ENCODE measurements at regions not wholly inside any gene's neighbourhood (a gene's known extent, or its start where the extent isn't known, plus 50 kb on each side); places are given as distances from the start of the nearest gene placed in this dataset.

DNA sequence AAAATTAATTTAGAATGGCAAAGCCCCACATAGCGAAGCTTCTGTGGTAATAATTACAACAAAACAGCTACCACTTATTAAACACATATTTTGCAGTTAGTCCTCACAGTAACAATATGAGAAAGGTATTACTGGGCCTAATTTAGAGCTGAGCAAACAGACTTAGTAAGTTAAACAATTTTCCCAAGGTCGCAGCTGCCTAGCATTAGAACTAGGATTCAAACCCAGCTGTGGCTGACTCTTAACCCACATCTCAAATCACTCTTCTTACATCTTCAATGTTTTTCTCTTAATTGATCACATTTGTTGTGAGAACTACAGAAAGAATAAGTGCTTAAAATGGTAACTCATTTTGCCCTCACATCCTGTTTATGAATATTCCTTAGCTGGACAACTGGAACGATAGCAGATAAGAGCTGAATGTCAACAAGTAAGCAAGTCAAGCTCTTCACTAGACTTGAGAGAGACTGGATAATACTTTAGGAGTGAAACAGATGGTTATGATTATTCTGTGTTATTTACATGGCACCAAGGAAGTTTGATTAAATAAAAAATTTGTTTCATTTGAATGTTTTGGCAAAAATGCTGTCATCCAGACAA is 59.4 kb upstream of the TMEM17 start:
- no peak for DNase-seq (ENCODE audit: low read depth in 2 of 2)

DNA sequence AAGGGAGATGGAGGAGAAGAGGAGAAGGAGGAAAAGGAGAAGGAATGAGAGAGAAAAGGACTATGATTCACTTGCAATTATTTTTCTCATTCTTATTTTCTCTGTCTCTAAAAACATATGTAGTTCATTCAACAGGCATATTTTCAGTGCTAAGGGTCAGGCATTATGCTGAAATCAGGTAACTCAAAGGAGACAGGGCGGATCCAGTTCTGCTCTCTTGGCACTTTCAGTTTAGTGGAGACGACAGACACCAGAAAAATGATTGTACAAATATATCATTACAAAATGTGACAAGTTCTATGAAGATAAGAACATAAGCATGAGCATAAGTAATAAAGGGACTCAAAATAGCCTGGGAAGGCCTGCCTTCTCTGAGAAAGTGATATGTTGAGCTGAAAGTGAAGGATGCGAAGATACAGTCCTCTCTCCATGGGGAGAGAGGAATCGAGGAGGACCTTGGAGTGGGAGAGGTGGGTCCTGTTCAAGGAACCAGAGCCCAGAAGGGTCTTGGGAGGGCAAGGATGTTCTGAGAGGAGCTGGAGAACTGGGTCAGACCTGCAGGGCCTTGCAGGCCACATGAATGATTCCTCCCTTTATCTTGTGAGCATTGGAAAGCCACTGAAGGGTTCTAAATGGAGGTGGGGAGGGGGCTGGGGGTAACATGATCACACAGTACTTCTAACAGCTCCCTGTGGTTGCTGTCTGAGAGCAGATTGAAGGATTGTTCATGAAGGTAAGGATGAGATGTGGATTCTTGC is 58.6 kb upstream of the TMEM17 start:
- DNase-seq (ENCODE audit: low read depth in 2 of 2): no peak

DNA sequence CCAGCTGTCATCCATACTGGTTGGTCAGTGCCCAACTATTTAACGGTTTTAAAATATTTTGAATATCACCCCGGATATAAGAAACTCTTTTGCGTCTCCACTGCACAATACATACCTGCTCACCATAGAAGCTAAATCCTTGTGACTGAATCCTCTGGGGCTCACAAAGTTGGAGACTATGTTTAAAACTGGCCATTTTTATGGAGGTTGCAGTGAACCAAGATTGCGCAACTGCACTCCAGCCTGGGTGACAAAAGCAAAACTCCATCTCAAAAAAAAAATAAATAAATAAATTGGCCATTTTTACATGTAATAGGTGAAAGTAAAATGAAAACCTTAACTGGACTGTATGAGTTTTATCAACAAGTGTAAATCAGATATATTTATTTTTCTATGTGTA is 55.6 kb upstream of the TMEM17 start:
- DNase-seq (ENCODE audit: low read depth in 2 of 2): no peak

GRCh38 chr2:62559582-62559981 is 53.6 kb upstream of the TMEM17 start:
- no peak for DNase-seq (ENCODE audit: low read depth in 2 of 2)

DNA sequence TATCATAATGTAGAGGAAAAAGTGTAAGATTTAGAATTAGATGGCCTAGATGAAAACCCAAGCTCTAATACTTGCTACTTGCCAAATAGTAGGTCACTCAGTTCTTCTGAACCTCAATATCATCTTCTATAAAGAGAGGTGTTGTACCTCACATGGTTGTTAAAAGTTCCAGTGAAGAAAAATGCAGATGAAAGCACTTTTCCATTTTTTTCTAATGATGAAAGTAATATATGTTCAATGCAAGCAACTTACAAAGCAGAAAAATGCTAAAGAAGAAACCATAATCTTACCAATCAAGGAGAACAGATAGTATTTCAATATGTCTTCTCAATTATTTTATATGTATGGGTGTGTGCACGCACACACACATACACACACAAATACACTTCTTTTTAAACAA is 52.7 kb upstream of the TMEM17 start:
- DNase-seq (ENCODE audit: low read depth in 2 of 2): no peak

DNA sequence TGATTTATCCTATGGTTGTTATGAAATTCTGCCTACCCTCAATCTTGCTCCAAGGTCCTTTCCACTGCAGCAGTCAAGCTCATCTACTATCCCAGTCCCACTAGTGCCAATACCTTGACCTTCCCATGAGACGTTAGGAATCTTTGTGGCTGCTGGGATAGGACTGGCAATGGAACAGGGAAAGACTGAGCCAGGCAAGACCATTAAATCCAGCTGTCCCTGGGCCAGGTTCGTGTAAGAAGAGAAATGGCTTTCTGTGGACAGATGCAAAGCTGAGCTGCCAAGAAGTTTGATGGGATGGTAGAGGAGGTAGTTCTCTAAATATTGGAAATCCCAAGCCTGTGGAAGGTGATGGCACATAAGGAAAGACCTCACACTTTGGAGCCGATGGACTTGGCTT is 50.1 kb upstream of the TMEM17 start:
- DNase-seq (ENCODE audit: low read depth in 2 of 2): no peak

All from fibroblast of skin of left biceps (primary cell).